ENCODE measurements at regions not wholly inside any gene's neighbourhood (a gene's known extent, or its start where the extent isn't known, plus 50 kb on each side); places are given as distances from the start of the nearest gene placed in this dataset.

DNA sequence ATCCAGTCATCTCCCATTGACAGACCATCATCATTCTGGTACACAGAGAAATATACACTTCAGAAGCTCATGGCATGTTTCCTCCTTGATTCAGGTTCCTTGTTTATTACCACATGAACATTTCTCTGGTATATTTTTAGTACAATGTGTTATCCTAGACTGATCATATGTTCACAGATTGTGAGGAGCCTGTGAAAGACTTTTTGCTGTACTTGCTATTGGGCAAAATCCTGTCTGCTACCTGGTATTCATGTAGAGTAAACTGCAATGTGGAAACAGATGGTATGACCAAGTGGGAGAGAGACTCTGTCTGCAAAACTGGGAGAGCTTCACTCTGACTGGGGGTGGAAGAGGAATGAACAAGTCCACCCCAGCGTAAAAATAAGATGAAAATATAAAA lies 657.2 kb downstream of the IRS1 start:
- TF ChIP-seq, protein P1, sequence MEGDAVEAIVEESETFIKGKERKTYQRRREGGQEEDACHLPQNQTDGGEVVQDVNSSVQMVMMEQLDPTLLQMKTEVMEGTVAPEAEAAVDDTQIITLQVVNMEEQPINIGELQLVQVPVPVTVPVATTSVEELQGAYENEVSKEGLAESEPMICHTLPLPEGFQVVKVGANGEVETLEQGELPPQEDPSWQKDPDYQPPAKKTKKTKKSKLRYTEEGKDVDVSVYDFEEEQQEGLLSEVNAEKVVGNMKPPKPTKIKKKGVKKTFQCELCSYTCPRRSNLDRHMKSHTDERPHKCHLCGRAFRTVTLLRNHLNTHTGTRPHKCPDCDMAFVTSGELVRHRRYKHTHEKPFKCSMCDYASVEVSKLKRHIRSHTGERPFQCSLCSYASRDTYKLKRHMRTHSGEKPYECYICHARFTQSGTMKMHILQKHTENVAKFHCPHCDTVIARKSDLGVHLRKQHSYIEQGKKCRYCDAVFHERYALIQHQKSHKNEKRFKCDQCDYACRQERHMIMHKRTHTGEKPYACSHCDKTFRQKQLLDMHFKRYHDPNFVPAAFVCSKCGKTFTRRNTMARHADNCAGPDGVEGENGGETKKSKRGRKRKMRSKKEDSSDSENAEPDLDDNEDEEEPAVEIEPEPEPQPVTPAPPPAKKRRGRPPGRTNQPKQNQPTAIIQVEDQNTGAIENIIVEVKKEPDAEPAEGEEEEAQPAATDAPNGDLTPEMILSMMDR (IDR thresholded peaks at IDR 0.05), result no peak
- TF ChIP-seq POLR2A (IDR thresholded peaks at IDR 0.05), result no peak

All from testis (tissue), 2 donors.